Ascending aorta (tissue), 2 donors: ENCODE measurements at regions not wholly inside any gene's neighbourhood (a gene's known extent, or its start where the extent isn't known, plus 50 kb on each side); places are given as distances from the start of the nearest gene placed in this dataset.

Source experiments
- DNase-seq, 2 donors: peaks; one replicate each; pipeline ENCODE4 v3.0.0-alpha.2; 2019; ENCODE audit warnings: low spot score in 2 of 2
- H3K27ac ChIP-seq, 2 donors: fragments of 200-600 bp; sonication (generic); one replicate each; pipeline ENCODE4 v1.5.1; 2016 to 2017; ENCODE audit warnings: mild to moderate bottlenecking in 1 of 2
- H3K27me3 ChIP-seq: fragments of 200-600 bp; sonication (generic); one replicate; pipeline ENCODE4 v1.5.1; 2017
- H3K36me3 ChIP-seq, 2 donors: fragments of 200-600 bp; sonication (generic); one replicate each; pipeline ENCODE4 v1.5.1; 2016
- H3K4me1 ChIP-seq, 2 donors: fragments of 200-600 bp; sonication (generic); one replicate each; pipeline ENCODE4 v1.5.1; 2016 to 2017; ENCODE audit warnings: mild to moderate bottlenecking in 1 of 2
- H3K4me3 ChIP-seq, 2 donors: fragments of 200-600 bp; sonication (generic); one replicate each; pipeline ENCODE4 v1.5.1; 2016 to 2017; ENCODE audit warnings: mild to moderate bottlenecking in 1 of 2
- H3K9me3 ChIP-seq, 2 donors: fragments of 200-600 bp; sonication (generic); one replicate each; pipeline ENCODE4 v1.5.1; 2016
- CTCF ChIP-seq, 3 experiments: fragments of 200-600 bp in 2 of 3; fragments of 450-650 bp in 1 of 3; sonication (generic) in 2 of 3; IDR thresholded peaks; one replicate each; pipeline ENCODE4 v1.5.1; 2016 to 2019; ENCODE audit warnings: antibody characterized with exemption in 3 of 3, mild to moderate bottlenecking in 1 of 3, moderate library complexity in 1 of 3
- intact Hi-C: fragments of 100-400 bp; cut with DNase I; formaldehyde crosslinking; loops from one replicate; pipeline ENCODE4 v1.15.1; 2023

GRCh38 chr12:114275932-114276785 lies 129.8 kb downstream of the TBX5 start:
- H3K9me3 ChIP-seq, result no peaks in the 10 kb centered on the region
- no peak for DNase-seq
- H3K4me1 ChIP-seq, result peaks cover 0 to 12% of the 10 kb centered on the region in 2 donors
- intact Hi-C loops, result no loop called here
- H3K27ac ChIP-seq, result no peak overlapping the region
- TF ChIP-seq CTCF (IDR thresholded peaks at IDR 0.05), result no peak
- no peak overlapping the region for H3K4me3 ChIP-seq
- no peaks in the 10 kb centered on the region for H3K27me3 ChIP-seq
- no peaks in the 10 kb centered on the region for H3K36me3 ChIP-seq

- Histone ChIP-seq H3K4me3 (no peak overlapping the region), H3K36me3 (no peaks in the 10 kb centered on the region)
- intact Hi-C loops, result no loop called here
These were observed 130.9 kb downstream of the TBX5 start for GRCh38 chr12:114275086-114275485.

GRCh38 chr12:114274131-114274530 lies 131.8 kb downstream of the TBX5 start:
- no peaks in the 10 kb centered on the region for H3K9me3 ChIP-seq
- intact Hi-C loops, result no loop called here
- H3K27me3 ChIP-seq, result no peaks in the 10 kb centered on the region
- H3K4me1 ChIP-seq, result peaks cover 0 to 12% of the 10 kb centered on the region in 2 donors
- H3K27ac ChIP-seq, result no peak overlapping the region
- H3K36me3 ChIP-seq, result no peaks in the 10 kb centered on the region
- no peak overlapping the region for H3K4me3 ChIP-seq
- no peak for DNase-seq
- no peak for TF ChIP-seq CTCF (IDR thresholded peaks at IDR 0.05)

More at GRCh38 chr12:114275086-114275485, 130.9 kb downstream of the TBX5 start:
- H3K4me1 ChIP-seq, result peaks cover 0 to 12% of the 10 kb centered on the region in 2 donors
- no peaks in the 10 kb centered on the region for H3K9me3 ChIP-seq
- no peaks in the 10 kb centered on the region for H3K27me3 ChIP-seq
- no peak overlapping the region for H3K27ac ChIP-seq
- no peak for TF ChIP-seq CTCF (IDR thresholded peaks at IDR 0.05)
- DNase-seq, result no peak

GRCh38 chr12:114272605-114273004 lies 133.3 kb downstream of the TBX5 start:
- H3K27ac ChIP-seq, result no peak overlapping the region
- H3K4me1 ChIP-seq, result peaks cover 0 to 12% of the 10 kb centered on the region in 2 donors
- H3K36me3 ChIP-seq, result no peaks in the 10 kb centered on the region
- no peak for DNase-seq
- no peaks in the 10 kb centered on the region for H3K9me3 ChIP-seq
- no peak for TF ChIP-seq CTCF (IDR thresholded peaks at IDR 0.05)
- H3K4me3 ChIP-seq, result no peak overlapping the region
- H3K27me3 ChIP-seq, result no peaks in the 10 kb centered on the region
- intact Hi-C loops, result no loop called here

GRCh38 chr12:114272071-114272470 lies 133.9 kb downstream of the TBX5 start:
- Histone ChIP-seq H3K27ac (no peak overlapping the region), H3K4me1 (peaks cover 0 to 12% of the 10 kb centered on the region in 2 donors), H3K27me3 (no peaks in the 10 kb centered on the region), H3K36me3 (no peaks in the 10 kb centered on the region), H3K9me3 (no peaks in the 10 kb centered on the region), H3K4me3 (no peak overlapping the region)
- DNase-seq, result no peak
- intact Hi-C loops, result no loop called here
- no peak for TF ChIP-seq CTCF (IDR thresholded peaks at IDR 0.05)
